Left lobe of liver (tissue), 2 donors: ENCODE measurements at regions not wholly inside any gene's neighbourhood (a gene's known extent, or its start where the extent isn't known, plus 50 kb on each side); places are given as distances from the start of the nearest gene placed in this dataset.

Source experiments
- ATAC-seq: fragments of 200-7000 bp; cut with Tn5 transposase; one replicate; pipeline ENCODE4 v1.9.1; 2020; ENCODE audit warnings: mild to moderate bottlenecking, moderate library complexity
- DNase-seq: peaks from one replicate; pipeline ENCODE4 v3.0.0-alpha.2; 2020; ENCODE audit warnings: low spot score
- donor health status: DM: no; HTN: no; CAD: no; lungs with moderate emphysema.
- donor health status: DM: no; HTN: yes; CAD: no.

DNA sequence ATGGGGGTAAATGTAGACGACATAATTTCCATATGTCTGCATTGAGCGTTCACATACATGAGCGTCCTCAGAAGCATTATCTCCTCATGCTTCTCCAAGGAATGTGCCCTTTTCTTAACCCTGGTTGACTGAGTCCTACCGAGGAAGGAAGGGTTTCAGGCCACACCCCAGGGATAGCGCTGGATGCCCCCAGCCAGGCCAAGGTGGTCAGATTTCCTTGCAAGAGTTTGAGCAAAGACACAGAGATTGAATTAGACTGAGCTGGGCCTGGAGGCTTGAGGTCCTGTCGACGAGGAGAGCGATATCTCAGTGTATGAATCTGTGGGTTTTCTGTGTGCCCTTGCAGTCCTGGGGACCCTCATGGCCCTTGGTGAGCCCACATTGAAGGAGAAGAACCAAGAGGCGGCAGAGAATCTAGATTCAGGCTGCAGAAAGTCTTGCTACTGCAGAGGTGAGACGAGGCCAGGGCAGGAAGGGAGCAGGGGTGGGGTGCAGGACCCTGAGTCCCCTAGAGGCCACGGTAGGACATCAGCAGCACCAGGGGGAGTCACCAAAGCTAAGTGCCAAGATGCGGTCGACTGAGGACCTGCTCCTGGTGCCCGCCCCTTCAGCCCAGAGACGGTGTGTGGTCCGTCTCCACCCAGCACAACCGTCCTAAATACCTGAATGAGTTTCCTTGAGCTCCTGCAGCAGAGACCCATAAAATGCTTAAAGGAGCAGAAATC is 94.7 kb upstream of the DIO3 start:
- DNase-seq, result no peak

GRCh38 chr14:101467181-101467926 is 93.9 kb upstream of the DIO3 start:
- ATAC-seq (no peak), DNase-seq (peak; percentile 24)

More for the DNA sequence above, 94.7 kb upstream of the DIO3 start:
- ATAC-seq, result no peak

- ATAC-seq, result no peak
- DNase-seq, result no peak
Observed at GRCh38 chr14:101469382-101470247, 91.7 kb upstream of the DIO3 start.

DNA sequence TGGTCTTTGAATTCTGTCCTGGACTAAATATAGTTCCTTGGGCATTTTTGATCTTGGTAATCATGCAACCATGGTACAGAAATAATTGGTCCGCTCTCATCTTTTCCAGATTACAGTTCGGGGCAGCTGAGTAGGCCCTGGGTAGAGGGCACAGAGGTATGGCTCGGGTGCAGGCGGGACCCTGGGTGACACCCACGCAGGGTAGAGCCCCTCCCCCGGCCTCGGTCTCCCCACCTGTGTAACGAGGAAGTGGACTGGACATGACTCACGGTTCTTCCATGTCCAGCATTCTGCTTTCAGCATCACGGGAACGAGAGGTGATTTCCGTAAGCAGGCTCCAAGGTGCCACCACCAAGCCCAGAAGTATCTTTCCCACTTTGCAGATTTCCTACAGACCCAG is 91.0 kb upstream of the DIO3 start:
- DNase-seq (no peak), ATAC-seq (no peak)

GRCh38 chr14:101471723-101472517 is 89.4 kb upstream of the DIO3 start:
- no peak for ATAC-seq
- DNase-seq, result no peak

- DNase-seq (no peak), ATAC-seq (no peak)
Observed at GRCh38 chr14:101472518-101472849, 88.8 kb upstream of the DIO3 start.

DNA sequence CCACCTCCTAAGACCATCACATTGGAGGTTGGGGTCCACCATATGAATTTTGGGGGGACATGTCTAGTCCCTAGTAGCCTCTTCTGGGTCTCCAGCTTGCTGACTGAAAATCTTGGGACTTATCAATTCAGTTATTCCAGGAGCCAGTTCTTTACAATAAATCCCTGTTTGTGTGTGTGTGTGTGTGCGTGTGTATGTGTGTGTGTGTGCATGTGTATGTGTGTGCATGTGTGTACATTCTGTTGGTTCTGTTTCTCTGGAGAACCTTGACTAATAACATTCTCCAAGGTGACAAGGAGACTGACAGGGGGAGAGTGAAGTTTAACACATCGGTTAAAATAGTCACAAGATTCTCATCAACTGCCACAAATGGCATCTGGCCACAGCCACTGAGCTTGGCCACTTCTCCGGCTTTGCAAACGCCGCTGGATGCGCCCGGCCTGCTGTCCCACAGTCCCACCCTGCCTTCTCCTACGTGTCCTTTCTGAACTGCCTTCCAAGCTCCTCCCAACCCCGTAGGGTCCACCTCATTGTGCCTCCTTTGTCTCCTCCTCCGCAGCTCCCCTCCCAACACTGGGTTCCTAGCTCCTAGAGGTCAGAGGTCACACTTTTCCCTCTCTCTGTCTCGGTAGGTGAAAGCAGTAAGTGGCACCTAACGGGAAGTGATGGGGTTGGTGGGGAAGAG is 88.1 kb upstream of the DIO3 start:
- DNase-seq (peak; percentile 24), ATAC-seq (no peak)

- DNase-seq, result peak; percentile 26
- no peak for ATAC-seq
Observed at GRCh38 chr14:101473795-101474562, 87.3 kb upstream of the DIO3 start.

DNA sequence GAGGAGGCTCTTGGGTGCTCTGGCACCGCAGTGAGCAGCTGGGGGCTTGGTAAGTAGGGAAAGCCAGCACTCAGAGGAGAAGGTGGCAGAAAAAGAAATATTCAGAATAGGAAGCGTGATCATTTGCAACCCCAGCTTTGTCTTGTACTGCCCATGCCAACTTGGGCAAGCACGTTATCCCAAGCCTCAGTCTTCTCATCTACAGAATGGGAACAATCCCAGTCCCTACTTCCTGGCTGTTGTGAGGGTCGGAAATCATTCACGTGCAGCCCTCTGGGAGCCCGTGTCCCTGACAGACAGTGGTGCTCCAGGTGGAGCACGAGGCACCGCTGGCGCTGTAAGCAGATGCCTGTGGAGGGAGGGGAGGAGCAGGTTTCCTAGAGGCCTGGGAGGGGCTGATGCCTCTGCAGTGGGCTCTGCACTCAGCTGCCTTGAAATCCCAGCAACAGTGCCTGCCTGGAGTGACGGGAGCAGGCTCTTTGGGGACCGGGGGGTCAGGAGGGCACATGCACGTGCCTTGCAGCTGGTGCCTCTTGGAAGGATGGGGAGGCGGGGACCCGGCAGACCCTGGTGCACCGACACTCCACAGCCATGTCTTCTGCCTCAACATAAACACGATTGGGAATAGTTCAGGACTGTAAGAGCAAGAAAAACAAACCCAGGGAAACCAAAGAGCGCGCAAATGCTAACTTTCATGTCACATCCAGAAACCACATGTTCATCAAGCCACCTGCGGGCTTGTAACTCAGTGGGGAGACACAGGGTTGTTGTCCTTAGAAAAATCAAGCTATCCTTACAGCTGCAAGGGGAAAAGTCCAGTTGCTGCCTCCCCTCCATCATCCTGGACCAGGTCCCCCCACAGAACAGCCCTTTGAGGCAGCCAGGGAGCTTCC is 86.5 kb upstream of the DIO3 start:
- ATAC-seq (no peak), DNase-seq (peak; percentile 33)

- ATAC-seq (peak; percentile 12), DNase-seq (peak; percentile 42)
Observed at GRCh38 chr14:101475456-101476257, 85.6 kb upstream of the DIO3 start.

DNA sequence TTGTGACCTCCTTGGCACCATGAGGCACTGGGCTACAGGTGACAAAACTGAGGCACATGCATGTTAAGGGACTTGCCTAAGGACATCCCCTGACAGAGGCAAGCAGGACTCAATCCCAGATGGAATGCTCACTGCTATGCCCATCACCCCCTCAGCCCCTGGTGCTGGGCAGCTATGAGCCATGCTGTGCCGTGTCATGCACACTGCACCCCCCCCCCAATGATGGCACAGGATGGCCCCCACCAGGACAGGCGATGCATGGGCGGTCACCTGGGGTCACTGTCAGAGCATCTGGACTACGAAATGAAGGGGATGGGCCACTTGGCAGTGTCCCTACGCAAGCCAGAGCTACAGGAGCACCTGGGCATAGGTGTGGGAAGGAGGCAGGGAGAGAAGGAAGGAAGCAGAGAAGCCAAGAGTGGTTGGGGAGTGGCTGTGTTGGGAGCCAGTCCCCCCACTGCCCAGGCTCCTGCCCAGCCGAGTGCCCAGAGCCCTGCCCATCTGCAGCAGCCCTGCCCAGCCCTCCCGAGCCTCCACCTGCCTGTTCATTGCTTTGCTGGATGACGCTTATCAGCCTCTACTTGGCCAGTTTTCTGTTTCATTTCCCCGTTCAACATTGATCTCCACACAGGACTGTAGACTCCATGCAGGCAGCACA is 84.9 kb upstream of the DIO3 start:
- peak; percentile 49 for DNase-seq

GRCh38 chr14:101476916-101477553 is 84.3 kb upstream of the DIO3 start:
- DNase-seq (peak; percentile 60), ATAC-seq (peak; percentile 54)

More for the DNA sequence above, 84.9 kb upstream of the DIO3 start:
- ATAC-seq, result peak; percentile 53

DNA sequence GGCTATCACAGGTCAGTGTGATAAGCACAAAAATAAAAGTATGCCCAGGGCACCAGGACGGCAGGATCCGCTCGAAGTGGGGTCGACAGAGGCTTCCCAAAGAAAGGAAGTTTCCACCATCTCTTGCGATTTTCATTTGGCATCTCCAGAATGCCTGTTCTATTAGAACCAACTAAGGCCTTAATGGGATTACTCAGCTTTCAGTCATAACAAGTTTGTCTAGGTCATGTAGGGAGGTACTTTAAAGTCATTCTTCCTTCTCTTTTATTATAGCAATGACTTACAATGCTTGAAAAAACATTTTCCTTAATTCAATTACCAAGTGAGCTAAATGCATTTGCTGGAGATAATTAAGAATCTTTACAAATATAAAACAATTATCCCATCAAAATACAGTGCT is 83.6 kb upstream of the DIO3 start:
- DNase-seq, result peak; percentile 21
- ATAC-seq, result no peak

DNA sequence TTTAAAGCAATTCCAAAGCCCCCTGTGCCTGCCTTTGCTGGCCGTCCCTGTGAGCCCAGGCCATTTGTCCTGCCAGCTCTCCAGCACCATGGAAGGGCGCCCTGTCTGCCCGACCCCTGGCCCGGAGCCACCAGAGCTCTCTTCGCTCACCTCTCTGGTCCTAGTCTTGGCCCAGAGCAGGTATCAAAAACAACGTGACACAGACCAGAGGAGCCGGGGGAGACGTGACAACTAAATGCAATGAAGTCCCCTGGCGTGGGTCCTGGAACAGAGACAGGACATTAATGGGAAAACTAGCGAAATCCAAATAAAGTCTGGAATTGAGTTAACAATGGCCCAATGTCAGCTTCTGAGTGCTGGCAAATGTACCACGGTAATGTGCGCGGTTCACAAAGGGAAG is 83.2 kb upstream of the DIO3 start:
- ATAC-seq, result peak; percentile 70
- DNase-seq, result peak; percentile 88

DNA sequence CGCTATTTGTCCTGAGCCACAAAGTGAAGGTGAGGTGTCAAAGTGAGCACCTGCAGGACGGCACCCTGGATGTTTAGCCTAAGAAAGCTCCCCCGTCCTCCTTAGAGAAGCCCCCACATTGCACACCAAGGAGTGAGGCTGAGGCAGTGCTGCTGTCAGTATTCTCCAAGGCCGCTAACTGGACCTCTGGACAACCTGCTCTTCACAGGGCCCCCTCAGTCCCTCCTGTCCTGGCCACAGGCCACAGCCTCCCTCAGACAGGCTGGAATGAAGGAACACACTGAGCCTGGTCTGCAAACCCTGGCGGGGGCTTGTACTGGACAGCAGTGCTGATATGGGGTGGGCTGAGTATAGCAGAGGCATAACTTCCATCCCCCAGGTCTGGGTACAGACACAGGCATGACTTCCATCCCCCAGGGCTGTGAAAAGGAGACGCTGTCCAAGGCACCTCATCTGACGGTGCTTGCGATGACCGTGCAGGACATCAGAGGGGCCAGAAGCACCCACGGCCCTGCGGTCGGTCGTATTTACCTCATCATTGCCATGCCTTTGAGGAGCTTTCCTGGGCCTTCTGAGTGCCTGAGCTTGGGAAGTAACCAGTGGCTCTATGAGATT is 82.4 kb upstream of the DIO3 start:
- DNase-seq (peak; percentile 40), ATAC-seq (no peak)
